A549 (cell line): ENCODE measurements at regions not wholly inside any gene's neighbourhood (a gene's known extent, or its start where the extent isn't known, plus 50 kb on each side); places are given as distances from the start of the nearest gene placed in this dataset.

Source experiments
- ATAC-seq, 2 experiments: fragments of 200-7000 bp in 1 of 2; fragments of >200 bp in 1 of 2; cut with Nextera tagmentation in 1 of 2; cut with Tn5 transposase in 1 of 2; 3 replicates each; pipeline versions ENCODE4 v1.8.0 to v1.9.1; 2018 to 2020; ENCODE audit warnings: mild to moderate bottlenecking in 1 of 2, moderate library complexity in 1 of 2
- CTCF ChIA-PET: fragments of 300-600 bp; sonication (Branson Sonifier 250); formaldehyde crosslinking; extraction: SDS; loops from one replicate; lab custom pipeline; 2021; ENCODE audit warnings: antibody characterized with exemption, inconsistent platforms; lab: Yijun Ruan, JAX
- POLR2A ChIA-PET: fragments of 350-600 bp; formaldehyde crosslinking; extraction: SDS; loops from one replicate; lab custom pipeline; 2021; ENCODE audit warnings: antibody characterized with exemption, inconsistent platforms; lab: Yijun Ruan, JAX
- DNase-seq, 2 experiments: peaks; one replicate each; pipeline versions ENCODE4 v3.0.0 to v3.0.0-alpha.2; 2011 to 2016; ENCODE audit warnings: low read depth in 1 of 2, low spot score in 1 of 2
- FAIRE-seq: peaks from 2 replicates; lab custom pipeline; 2011; peaks lifted over from hg19 to GRCh38; lab: Jason Lieb, UNC
- H3K27ac ChIP-seq, 2 experiments: fragments of >200 bp; sonication (Bioruptor Twin); formaldehyde crosslinking; 3 replicates each; pipeline ENCODE4 v1.5.1; 2016 to 2017
- H3K4me1 ChIP-seq: fragments of >200 bp; sonication (Bioruptor Twin); formaldehyde crosslinking; 3 replicates; pipeline ENCODE4 v1.6.1; 2016
- H3K4me2 ChIP-seq: fragments of >200 bp; sonication (Bioruptor Twin); formaldehyde crosslinking; 3 replicates; pipeline ENCODE4 v1.6.1; 2016
- H3K4me3 ChIP-seq: fragments of >200 bp; sonication (Bioruptor Twin); formaldehyde crosslinking; 3 replicates; pipeline ENCODE4 v1.5.1; 2016
- H3K9me3 ChIP-seq: fragments of >200 bp; sonication (Bioruptor Twin); formaldehyde crosslinking; 3 replicates; pipeline ENCODE4 v1.6.1; 2016
- BHLHE40 ChIP-seq: IDR thresholded peaks from 2 replicates; pipeline ENCODE4 v1.6.1; 2012; ENCODE audit warnings: low read depth, low read length, inconsistent platforms
- CBX2 ChIP-seq: fragments of 200-600 bp; sonication (generic); IDR thresholded peaks from 2 replicates; pipeline ENCODE4 v1.6.1; 2016; ENCODE audit warnings: low read depth, mild to moderate bottlenecking, borderline replicate concordance
- CHD4 ChIP-seq: fragments of 200-600 bp; sonication (generic); IDR thresholded peaks from 2 replicates; pipeline ENCODE4 v1.6.1; 2016; ENCODE audit warnings: antibody characterized with exemption, mild to moderate bottlenecking, borderline replicate concordance
- EHMT2 ChIP-seq: fragments of 200-600 bp; sonication (generic); IDR thresholded peaks from 2 replicates; pipeline ENCODE4 v1.6.1; 2016; ENCODE audit warnings: antibody characterized with exemption, low read depth, mild to moderate bottlenecking, moderate library complexity
- EP300 ChIP-seq, 2 experiments: fragments of >200 bp; sonication (Bioruptor Twin); formaldehyde crosslinking; IDR thresholded peaks; 2 replicates in 1 of 2; 3 replicates in 1 of 2; pipeline ENCODE4 v1.6.1; 2016 to 2017
- FOSB ChIP-seq: fragments of 250-450 bp; sonication (Bioruptor Pico); IDR thresholded peaks from 2 replicates; pipeline ENCODE4 v1.5.0; 2020; ENCODE audit warnings: mild to moderate bottlenecking, moderate library complexity
- FOXS1 ChIP-seq: fragments of 250-450 bp; sonication (Bioruptor Pico); IDR thresholded peaks from 2 replicates; pipeline ENCODE4 v1.5.0; 2020; ENCODE audit warnings: mild to moderate bottlenecking, moderate library complexity
- GATA3 ChIP-seq: IDR thresholded peaks from 2 replicates; pipeline ENCODE4 v1.6.1; 2012; ENCODE audit warnings: borderline replicate concordance
- HOXB5 ChIP-seq: fragments of 250-450 bp; sonication (Bioruptor Pico); IDR thresholded peaks from 2 replicates; pipeline ENCODE4 v1.5.0; 2020; ENCODE audit warnings: mild to moderate bottlenecking, moderate library complexity
- JUN ChIP-seq, 2 experiments: fragments of >200 bp; sonication (Bioruptor Twin); formaldehyde crosslinking; IDR thresholded peaks; 2 replicates in 1 of 2; 3 replicates in 1 of 2; pipeline ENCODE4 v1.6.1; 2016 to 2017
- JUNB ChIP-seq: fragments of >200 bp; sonication (Bioruptor Twin); formaldehyde crosslinking; IDR thresholded peaks from 2 replicates; pipeline ENCODE4 v1.6.1; 2016
- KDM1A ChIP-seq: fragments of 200-600 bp; sonication (generic); IDR thresholded peaks from 2 replicates; pipeline ENCODE4 v1.6.1; 2016; ENCODE audit warnings: low read depth, mild to moderate bottlenecking
- MAFK ChIP-seq: fragments of 450-650 bp; IDR thresholded peaks from 2 replicates; pipeline ENCODE4 v1.6.1; 2014; ENCODE audit not compliant: partially characterized antibody
- NFE2L2 ChIP-seq: fragments of 150-350 bp; conservative IDR thresholded peaks from 2 replicates; pipeline ENCODE4 v1.6.1; 2014; ENCODE audit warnings: low read length
- POLR2AphosphoS2 ChIP-seq: conservative IDR thresholded peaks from 2 replicates; pipeline ENCODE4 v1.6.1; 2012; ENCODE audit warnings: low read length, improper control_type of control experiment, inconsistent platforms
- RARB ChIP-seq: fragments of 250-450 bp; sonication (Bioruptor Pico); IDR thresholded peaks from 2 replicates; pipeline ENCODE4 v1.8.0; 2021; ENCODE audit warnings: mild to moderate bottlenecking, moderate library complexity
- RNF2 ChIP-seq: fragments of 200-600 bp; sonication (generic); IDR thresholded peaks from 2 replicates; pipeline ENCODE4 v1.6.1; 2016; ENCODE audit warnings: low read depth, mild to moderate bottlenecking, antibody characterized with exemption, moderate library complexity, borderline replicate concordance
- TFCP2L1 ChIP-seq: fragments of 250-450 bp; sonication (Bioruptor Pico); IDR thresholded peaks from 2 replicates; pipeline ENCODE4 v1.5.0; 2021; ENCODE audit warnings: mild to moderate bottlenecking
- ZC3H11A ChIP-seq: fragments of 450-650 bp; IDR thresholded peaks from 2 replicates; pipeline ENCODE4 v1.6.1; 2014; ENCODE audit warnings: antibody characterized with exemption, mild to moderate bottlenecking
- ZFP36 ChIP-seq: fragments of 450-650 bp; IDR thresholded peaks from 2 replicates; pipeline ENCODE4 v1.6.1; 2014; ENCODE audit warnings: borderline replicate concordance; ENCODE audit not compliant: partially characterized antibody
- WGBS: methylation state at CpG from one replicate; pipeline ENCODE4 v1.1.6; 2017; ENCODE audit errors: missing lambda C conversion rate; 5-methylcytosine and 5-hydroxymethylcytosine counted together
- TF ChIP-seq, protein P1 (sequence below): fragments of >200 bp; sonication (Bioruptor Twin); formaldehyde crosslinking; IDR thresholded peaks from 3 replicates; pipeline ENCODE4 v1.6.1; 2016
- TF ChIP-seq, protein P2 (sequence below): fragments of 150-350 bp; IDR thresholded peaks from 2 replicates; pipeline ENCODE4 v1.6.1; 2014; ENCODE audit warnings: low read depth, mild to moderate bottlenecking, low read length
- TF ChIP-seq, protein P3 (sequence below): IDR thresholded peaks from 2 replicates; pipeline ENCODE4 v1.6.1; 2012; ENCODE audit warnings: low read depth, borderline replicate concordance
- TF ChIP-seq, protein P4 (sequence below): fragments of 250-450 bp; sonication (Bioruptor Pico); IDR thresholded peaks from 2 replicates; pipeline ENCODE4 v1.5.0; 2020; ENCODE audit warnings: low read depth, mild to moderate bottlenecking, moderate library complexity

DNA sequence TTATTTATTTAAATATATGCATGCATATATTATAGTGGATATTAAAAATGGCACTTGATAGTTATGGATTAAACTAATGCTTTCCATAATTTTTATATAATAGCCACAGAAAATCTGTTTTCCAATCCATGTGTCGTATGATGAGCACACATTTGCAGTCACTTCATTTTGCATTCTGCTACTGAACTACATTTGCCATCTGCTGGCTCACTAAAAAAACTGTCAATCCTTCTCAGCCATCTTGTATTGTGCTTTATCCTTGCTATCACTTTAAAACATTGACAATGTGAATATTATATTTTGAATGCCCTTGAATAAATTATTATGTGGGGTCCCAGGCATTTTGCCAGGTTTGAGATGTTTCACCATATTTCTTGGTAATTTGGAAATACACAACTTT, 586.6 kb downstream of the DNAH5 start:
- Histone ChIP-seq H3K4me2 (no peak overlapping the region), H3K4me1 (no peaks in the 10 kb centered on the region), H3K4me3 (no peak overlapping the region), H3K9me3 (no peaks in the 10 kb centered on the region), H3K27ac (no peak overlapping the region)
- no peak for FAIRE-seq
- POLR2A ChIA-PET = no interaction called here
- ATAC-seq = no peak
- CTCF ChIA-PET = no interaction called here
- TF ChIP-seq MAFK = no peak
- no peak for TF ChIP-seq CBX2
- TF ChIP-seq HOXB5 (CRISPR knock-in tag) = no peak
- no peak for TF ChIP-seq BHLHE40
- TF ChIP-seq, protein P1, sequence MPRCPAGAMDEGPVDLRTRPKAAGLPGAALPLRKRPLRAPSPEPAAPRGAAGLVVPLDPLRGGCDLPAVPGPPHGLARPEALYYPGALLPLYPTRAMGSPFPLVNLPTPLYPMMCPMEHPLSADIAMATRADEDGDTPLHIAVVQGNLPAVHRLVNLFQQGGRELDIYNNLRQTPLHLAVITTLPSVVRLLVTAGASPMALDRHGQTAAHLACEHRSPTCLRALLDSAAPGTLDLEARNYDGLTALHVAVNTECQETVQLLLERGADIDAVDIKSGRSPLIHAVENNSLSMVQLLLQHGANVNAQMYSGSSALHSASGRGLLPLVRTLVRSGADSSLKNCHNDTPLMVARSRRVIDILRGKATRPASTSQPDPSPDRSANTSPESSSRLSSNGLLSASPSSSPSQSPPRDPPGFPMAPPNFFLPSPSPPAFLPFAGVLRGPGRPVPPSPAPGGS = no peak
- no peak for TF ChIP-seq FOSB (CRISPR knock-in tag)
- TF ChIP-seq EHMT2 = no peak
- DNase-seq = no peak
- WGBS = 0% methylated on average over 1 of the region's 1 CpG

DNA sequence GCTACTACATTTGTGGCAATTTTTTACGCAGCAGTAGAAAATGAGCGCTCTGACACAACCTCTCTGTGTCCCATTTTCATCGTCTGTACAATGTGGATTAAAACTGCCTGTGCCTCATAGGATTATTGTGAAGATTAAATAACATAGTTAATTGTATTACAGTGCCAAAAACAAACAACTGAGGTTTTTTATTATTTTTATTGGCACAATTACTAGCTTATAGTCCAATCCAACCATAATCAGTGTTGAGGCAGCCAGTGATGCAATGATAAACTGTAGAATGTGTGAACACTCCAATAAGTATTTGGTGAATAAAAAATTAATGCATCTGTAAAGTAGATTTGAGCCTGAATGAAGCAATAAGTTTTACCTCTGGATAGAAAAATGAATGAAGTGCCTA, 588.3 kb downstream of the DNAH5 start:
- ChIA-PET POLR2A (no interaction called here), CTCF (no interaction called here)
- H3K4me3 ChIP-seq = no peak overlapping the region
- no peak for FAIRE-seq
- TF ChIP-seq FOXS1 (no peak), EHMT2 (no peak), JUN (IDR thresholded peaks at IDR 0.05) (no peak), EP300 (IDR thresholded peaks at IDR 0.05) (no peak), POLR2AphosphoS2 (no peak)
- TF ChIP-seq, protein P1 = no peak
- TF ChIP-seq, protein P2, sequence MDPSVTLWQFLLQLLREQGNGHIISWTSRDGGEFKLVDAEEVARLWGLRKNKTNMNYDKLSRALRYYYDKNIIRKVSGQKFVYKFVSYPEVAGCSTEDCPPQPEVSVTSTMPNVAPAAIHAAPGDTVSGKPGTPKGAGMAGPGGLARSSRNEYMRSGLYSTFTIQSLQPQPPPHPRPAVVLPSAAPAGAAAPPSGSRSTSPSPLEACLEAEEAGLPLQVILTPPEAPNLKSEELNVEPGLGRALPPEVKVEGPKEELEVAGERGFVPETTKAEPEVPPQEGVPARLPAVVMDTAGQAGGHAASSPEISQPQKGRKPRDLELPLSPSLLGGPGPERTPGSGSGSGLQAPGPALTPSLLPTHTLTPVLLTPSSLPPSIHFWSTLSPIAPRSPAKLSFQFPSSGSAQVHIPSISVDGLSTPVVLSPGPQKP = no peak
- no peak overlapping the region for H3K4me2 ChIP-seq
- no peak overlapping the region for H3K27ac ChIP-seq
- WGBS = 54% methylated on average over 3 of the region's 3 CpGs
- no peaks in the 10 kb centered on the region for H3K9me3 ChIP-seq
- ATAC-seq = no peak
- DNase-seq = no peak
- no peaks in the 10 kb centered on the region for H3K4me1 ChIP-seq

DNA sequence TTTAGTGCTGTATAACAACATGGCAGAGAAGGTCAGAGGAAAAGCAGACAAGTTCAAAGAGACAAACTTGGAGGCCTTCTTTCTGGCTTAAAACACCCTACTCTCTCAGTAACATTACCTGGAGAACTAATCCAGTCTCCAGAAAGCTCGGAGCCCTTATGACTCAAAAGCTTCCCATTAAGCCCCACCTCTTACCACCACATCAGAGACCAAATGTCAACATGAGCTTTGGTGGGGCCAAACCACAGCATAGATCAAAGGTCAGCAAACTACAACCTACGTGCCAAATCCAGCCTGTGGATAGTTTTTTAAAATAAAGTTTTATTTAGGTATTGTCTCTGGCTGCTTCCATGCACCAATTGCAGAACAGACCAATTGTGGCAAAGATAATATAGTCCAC, 589.9 kb downstream of the DNAH5 start:
- 2% methylated on average over 2 of the region's 2 CpGs for WGBS
- H3K9me3 ChIP-seq = no peaks in the 10 kb centered on the region
- POLR2A ChIA-PET = no interaction called here
- H3K4me3 ChIP-seq = no peak overlapping the region
- TF ChIP-seq CHD4 (no peak), TFCP2L1 (CRISPR knock-in tag) (no peak), JUNB (no peak), RARB (CRISPR knock-in tag) (no peak), RNF2 (no peak), BHLHE40 (no peak), ZC3H11A (no peak), FOSB (CRISPR knock-in tag) (no peak)
- CTCF ChIA-PET = no interaction called here
- ATAC-seq = no peak
- no peak overlapping the region for H3K27ac ChIP-seq
- no peaks in the 10 kb centered on the region for H3K4me1 ChIP-seq
- H3K4me2 ChIP-seq = no peak overlapping the region
- DNase-seq = no peak
- no peak for FAIRE-seq

DNA sequence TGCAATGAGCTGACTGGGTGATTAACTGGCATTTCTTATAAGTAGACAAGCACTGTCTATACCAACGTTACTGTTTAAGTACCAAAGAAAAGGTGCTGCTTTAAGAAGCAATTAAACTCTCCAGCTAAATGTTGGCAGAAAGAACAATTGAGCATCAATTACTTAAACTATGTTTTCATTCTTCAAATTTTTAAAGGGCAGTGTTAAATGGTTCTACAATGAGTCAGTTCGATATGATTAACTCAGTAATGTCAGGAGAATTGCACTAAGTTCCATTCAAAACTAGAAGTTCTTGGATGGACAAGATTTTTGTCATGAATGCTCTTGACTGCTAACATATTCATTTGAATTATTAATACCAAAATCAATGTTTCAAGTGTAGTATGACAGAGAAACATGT, 593.7 kb downstream of the DNAH5 start:
- Histone ChIP-seq H3K9me3 (no peaks in the 10 kb centered on the region), H3K4me3 (no peak overlapping the region), H3K4me2 (no peak overlapping the region), H3K4me1 (no peaks in the 10 kb centered on the region), H3K27ac (no peak overlapping the region)
- ATAC-seq = no peak
- FAIRE-seq = no peak
- POLR2A ChIA-PET = no interaction called here
- WGBS = 1% methylated on average over 2 of the region's 2 CpGs
- DNase-seq = no peak
- CTCF ChIA-PET = no interaction called here
- TF ChIP-seq ZFP36 (no peak), KDM1A (no peak), EHMT2 (no peak), GATA3 (no peak), EP300 (IDR thresholded peaks at IDR 0.05) (no peak), NFE2L2 (no peak)
- TF ChIP-seq, protein P3, sequence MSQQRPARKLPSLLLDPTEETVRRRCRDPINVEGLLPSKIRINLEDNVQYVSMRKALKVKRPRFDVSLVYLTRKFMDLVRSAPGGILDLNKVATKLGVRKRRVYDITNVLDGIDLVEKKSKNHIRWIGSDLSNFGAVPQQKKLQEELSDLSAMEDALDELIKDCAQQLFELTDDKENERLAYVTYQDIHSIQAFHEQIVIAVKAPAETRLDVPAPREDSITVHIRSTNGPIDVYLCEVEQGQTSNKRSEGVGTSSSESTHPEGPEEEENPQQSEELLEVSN = no peak
- TF ChIP-seq, protein P4, sequence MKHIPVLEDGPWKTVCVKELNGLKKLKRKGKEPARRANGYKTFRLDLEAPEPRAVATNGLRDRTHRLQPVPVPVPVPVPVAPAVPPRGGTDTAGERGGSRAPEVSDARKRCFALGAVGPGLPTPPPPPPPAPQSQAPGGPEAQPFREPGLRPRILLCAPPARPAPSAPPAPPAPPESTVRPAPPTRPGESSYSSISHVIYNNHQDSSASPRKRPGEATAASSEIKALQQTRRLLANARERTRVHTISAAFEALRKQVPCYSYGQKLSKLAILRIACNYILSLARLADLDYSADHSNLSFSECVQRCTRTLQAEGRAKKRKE = no peak
